ENCODE measurements at regions not wholly inside any gene's neighbourhood (a gene's known extent, or its start where the extent isn't known, plus 50 kb on each side); places are given as distances from the start of the nearest gene placed in this dataset.

DNA sequence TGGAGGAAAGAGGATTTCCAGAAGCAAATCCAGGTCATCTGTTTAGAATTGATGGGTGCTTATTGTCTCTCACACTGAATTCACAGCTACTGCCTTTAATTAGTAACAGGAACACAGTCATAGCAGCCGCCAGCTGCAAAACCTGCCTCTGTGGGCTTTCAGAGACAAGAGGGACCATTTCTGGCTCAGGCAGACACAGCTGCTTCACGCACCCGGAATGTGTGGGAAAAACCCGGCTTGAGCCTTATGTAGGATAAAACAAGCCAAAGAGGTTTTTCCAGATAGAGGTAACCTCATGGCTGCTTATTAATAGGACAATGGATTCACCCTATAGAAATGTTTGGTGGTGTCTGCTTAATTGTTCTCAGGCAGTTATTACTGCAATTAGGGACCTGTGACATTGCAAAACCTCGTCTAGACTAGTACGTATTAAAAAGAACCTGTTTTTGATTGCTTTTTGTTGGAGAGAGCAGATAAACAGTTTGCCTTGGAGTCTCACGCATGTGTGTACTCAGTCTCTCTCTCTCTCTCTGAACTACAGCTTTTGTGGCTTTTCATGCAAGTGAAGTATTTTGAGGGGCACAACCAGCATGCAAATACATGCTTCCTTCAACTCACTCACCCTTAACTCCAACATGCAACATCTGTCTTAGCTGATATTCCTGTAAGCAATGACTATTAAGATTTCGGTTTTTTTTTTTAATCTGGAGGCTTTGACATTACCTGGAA, 302.7 kb downstream of the PLK2 start:
- Histone ChIP-seq H3K4me3 (ENCODE audit: low read depth, low read length) (no peak overlapping the region), H3K36me3 (no peaks in the 10 kb centered on the region), H3K4me1 (no peaks in the 10 kb centered on the region; the same call in 1 of the 2 replicates), H3K9me3 (no peaks in the 10 kb centered on the region), H3K27me3 (no peaks in the 10 kb centered on the region)
- TF ChIP-seq, protein P1, sequence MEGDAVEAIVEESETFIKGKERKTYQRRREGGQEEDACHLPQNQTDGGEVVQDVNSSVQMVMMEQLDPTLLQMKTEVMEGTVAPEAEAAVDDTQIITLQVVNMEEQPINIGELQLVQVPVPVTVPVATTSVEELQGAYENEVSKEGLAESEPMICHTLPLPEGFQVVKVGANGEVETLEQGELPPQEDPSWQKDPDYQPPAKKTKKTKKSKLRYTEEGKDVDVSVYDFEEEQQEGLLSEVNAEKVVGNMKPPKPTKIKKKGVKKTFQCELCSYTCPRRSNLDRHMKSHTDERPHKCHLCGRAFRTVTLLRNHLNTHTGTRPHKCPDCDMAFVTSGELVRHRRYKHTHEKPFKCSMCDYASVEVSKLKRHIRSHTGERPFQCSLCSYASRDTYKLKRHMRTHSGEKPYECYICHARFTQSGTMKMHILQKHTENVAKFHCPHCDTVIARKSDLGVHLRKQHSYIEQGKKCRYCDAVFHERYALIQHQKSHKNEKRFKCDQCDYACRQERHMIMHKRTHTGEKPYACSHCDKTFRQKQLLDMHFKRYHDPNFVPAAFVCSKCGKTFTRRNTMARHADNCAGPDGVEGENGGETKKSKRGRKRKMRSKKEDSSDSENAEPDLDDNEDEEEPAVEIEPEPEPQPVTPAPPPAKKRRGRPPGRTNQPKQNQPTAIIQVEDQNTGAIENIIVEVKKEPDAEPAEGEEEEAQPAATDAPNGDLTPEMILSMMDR (IDR thresholded peaks at IDR 0.05; ENCODE audit: low read depth, low read length), result no peak
- no peak for DNase-seq

DNA sequence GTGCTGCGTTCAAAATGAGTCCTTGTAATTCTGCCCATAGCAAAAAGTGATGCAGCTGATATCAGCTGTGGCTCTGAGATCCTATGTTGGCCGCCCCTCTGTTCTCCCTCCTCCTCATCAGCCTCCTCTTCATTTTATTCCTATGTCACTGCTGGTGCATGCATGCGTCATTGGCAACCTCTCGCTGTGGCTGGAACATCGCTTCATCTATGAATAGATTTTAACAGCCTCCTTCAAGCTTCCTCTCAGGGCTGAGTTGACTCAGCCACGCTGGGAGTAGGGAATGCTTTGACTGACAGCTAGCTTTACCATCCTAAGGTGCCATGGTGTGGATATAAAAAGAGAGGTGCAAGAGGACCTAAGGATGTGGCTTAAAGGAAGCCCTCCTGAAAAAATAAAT, 303.5 kb downstream of the PLK2 start:
- no peaks in the 10 kb centered on the region for H3K36me3 ChIP-seq
- H3K4me3 ChIP-seq (ENCODE audit: low read depth, low read length), result no peak overlapping the region
- no peaks in the 10 kb centered on the region for H3K27me3 ChIP-seq
- DNase-seq, result no peak
- TF ChIP-seq, protein P1 (IDR thresholded peaks at IDR 0.05; ENCODE audit: low read depth, low read length), result no peak
- H3K9me3 ChIP-seq, result no peaks in the 10 kb centered on the region
- H3K4me1 ChIP-seq, result no peaks in the 10 kb centered on the region; the same call in 1 of the 2 replicates

DNA sequence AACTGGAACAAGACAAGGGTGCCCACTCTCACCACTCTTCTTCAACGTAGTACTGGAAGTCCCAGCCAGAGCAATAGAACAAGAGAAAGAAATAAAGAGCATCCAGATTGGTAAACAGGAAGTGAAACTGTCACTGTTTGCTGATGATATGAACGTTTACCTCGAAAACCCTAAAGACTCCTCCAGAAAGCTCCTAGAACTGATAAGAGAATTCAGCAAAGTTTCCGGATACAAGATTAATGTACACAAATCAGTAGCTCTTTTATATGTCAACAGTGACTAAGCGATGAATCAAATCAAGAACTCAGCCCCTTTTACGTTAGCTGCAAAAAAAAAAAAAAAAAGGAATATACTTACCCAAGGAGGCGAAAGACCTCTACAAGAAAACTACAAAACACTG, 306.6 kb downstream of the PLK2 start:
- H3K4me1 ChIP-seq, result no peaks in the 10 kb centered on the region; the same call in 1 of the 2 replicates
- no peaks in the 10 kb centered on the region for H3K36me3 ChIP-seq
- no peak for DNase-seq
- TF ChIP-seq, protein P1 (IDR thresholded peaks at IDR 0.05; ENCODE audit: low read depth, low read length), result no peak
- H3K9me3 ChIP-seq, result no peaks in the 10 kb centered on the region
- no peak overlapping the region for H3K4me3 ChIP-seq (ENCODE audit: low read depth, low read length)
- no peaks in the 10 kb centered on the region for H3K27me3 ChIP-seq

DNA sequence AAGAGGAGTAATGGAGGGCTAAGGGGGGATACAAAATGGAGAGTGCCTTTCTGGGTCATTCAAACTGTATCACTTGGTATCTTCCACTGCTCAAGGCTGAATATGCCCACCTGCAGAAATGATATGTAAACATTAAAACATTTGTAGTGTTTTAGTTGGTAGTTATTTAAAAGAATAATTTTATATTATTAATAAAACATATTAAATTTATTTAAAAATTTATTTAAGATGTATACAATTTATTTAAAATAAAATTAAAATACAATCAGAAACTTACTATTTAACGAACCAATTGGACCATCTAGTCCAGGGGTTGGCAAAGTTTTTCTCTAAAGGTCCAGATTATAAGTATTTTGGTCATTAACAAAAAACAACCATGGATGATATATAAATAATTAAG, 308.5 kb downstream of the PLK2 start:
- TF ChIP-seq, protein P1 (IDR thresholded peaks at IDR 0.05; ENCODE audit: low read depth, low read length), result no peak
- Histone ChIP-seq H3K36me3 (no peaks in the 10 kb centered on the region), H3K4me3 (ENCODE audit: low read depth, low read length) (no peak overlapping the region), H3K9me3 (no peaks in the 10 kb centered on the region), H3K27me3 (no peaks in the 10 kb centered on the region), H3K4me1 (no peaks in the 10 kb centered on the region)
- DNase-seq, result no peak

DNA sequence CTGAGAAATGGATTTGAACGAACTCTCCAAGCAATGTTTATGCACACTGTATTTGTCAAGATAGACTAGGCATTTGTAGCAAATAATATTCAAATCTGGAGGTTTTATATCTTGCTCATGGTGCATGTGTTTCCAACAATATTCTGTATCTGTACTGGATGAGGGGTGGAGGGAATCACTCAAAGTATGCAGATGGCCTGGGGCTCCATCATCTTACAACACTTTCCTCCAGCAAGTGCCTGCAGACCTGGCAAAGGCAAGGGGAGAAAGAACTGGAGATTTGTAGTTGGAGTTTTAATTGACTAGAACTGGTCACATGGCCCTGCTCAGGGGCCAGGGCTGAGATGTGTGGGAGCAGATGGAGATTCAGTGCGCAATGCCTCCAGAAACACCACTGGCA, 309.0 kb downstream of the PLK2 start:
- no peak for DNase-seq
- Histone ChIP-seq H3K9me3 (no peaks in the 10 kb centered on the region), H3K4me3 (ENCODE audit: low read depth, low read length) (no peak overlapping the region), H3K36me3 (no peaks in the 10 kb centered on the region), H3K27me3 (no peaks in the 10 kb centered on the region), H3K4me1 (no peaks in the 10 kb centered on the region)
- TF ChIP-seq, protein P1 (IDR thresholded peaks at IDR 0.05; ENCODE audit: low read depth, low read length), result no peak

DNA sequence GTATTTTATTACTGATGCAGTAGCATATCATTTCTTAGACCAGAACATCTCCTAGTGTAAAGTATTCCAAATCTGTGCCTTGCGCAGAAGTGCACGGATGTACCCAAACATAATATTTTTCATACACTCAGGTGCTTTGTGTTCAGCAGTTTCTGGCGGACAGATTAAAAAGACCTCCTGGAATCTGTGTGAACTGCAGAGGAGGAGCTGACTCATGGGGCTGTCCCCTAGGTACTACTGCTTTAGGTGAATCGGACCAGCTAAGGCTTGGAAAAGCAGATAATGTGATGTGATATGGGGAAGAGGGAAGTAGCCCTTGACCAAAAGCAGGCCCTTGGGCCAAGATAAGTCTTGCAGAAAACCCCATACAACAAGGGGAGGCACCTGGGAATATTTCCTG, 310.1 kb downstream of the PLK2 start:
- no peak overlapping the region for H3K4me3 ChIP-seq (ENCODE audit: low read depth, low read length)
- H3K36me3 ChIP-seq, result no peaks in the 10 kb centered on the region
- H3K9me3 ChIP-seq, result no peaks in the 10 kb centered on the region
- no peaks in the 10 kb centered on the region for H3K4me1 ChIP-seq
- no peaks in the 10 kb centered on the region for H3K27me3 ChIP-seq
- TF ChIP-seq, protein P1 (IDR thresholded peaks at IDR 0.05; ENCODE audit: low read depth, low read length), result no peak
- DNase-seq, result no peak
